ENCODE measurements at regions not wholly inside any gene's neighbourhood (a gene's known extent, or its start where the extent isn't known, plus 50 kb on each side); places are given as distances from the start of the nearest gene placed in this dataset.

DNA sequence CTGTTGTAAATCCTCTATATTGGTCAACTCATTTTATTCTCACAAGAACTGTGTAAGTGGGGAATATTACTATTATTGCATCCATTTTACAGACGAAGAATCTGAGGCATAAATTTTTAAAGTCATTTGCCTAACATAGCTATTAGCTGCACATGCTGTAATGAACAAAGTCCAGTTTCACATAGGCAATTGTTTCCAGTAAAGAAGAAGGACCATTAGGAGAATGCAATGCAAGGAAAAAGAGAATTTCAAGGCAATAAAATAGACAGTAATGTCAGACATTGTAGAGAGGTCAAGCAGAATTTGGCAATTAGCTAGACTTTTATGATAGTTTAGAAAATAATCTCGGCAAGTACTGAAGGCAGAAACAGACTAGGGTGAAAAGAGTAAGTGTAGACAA, 578.7 kb upstream of the NECTIN3 start:
- H3K4me3 ChIP-seq (ENCODE audit: low read depth, low read length), result no peak overlapping the region
- H3K9me3 ChIP-seq (ENCODE audit: severe bottlenecking), result peaks cover 8% of the 10 kb centered on the region
- H3K36me3 ChIP-seq, result no peaks in the 10 kb centered on the region
- no peak for TF ChIP-seq CTCF (IDR thresholded peaks at IDR 0.05; ENCODE audit: low read depth, low read length)
- H3K27ac ChIP-seq, result no peak overlapping the region
- no peaks in the 10 kb centered on the region for H3K27me3 ChIP-seq (ENCODE audit: insufficient read depth, low read depth, severe bottlenecking)
- DNase-seq, result no peak

- Histone ChIP-seq H3K27me3 (ENCODE audit: insufficient read depth, low read depth, severe bottlenecking) (no peaks in the 10 kb centered on the region), H3K36me3 (no peaks in the 10 kb centered on the region), H3K4me3 (ENCODE audit: low read depth, low read length) (no peak overlapping the region), H3K9me3 (ENCODE audit: severe bottlenecking) (peaks cover under 1% of the 10 kb centered on the region), H3K27ac (no peak overlapping the region)
- no peak for DNase-seq
- TF ChIP-seq CTCF (IDR thresholded peaks at IDR 0.05; ENCODE audit: low read depth, low read length), result no peak
Measured at GRCh38 chr3:110493438-110494092, 578.1 kb upstream of the NECTIN3 start.

GRCh38 chr3:110494093-110494490, 577.5 kb upstream of the NECTIN3 start:
- Histone ChIP-seq H3K27me3 (ENCODE audit: insufficient read depth, low read depth, severe bottlenecking) (no peaks in the 10 kb centered on the region), H3K9me3 (ENCODE audit: severe bottlenecking) (no peaks in the 10 kb centered on the region), H3K27ac (no peak overlapping the region), H3K36me3 (no peaks in the 10 kb centered on the region), H3K4me3 (ENCODE audit: low read depth, low read length) (no peak overlapping the region)
- TF ChIP-seq CTCF (IDR thresholded peaks at IDR 0.05; ENCODE audit: low read depth, low read length), result no peak
- no peak for DNase-seq

DNA sequence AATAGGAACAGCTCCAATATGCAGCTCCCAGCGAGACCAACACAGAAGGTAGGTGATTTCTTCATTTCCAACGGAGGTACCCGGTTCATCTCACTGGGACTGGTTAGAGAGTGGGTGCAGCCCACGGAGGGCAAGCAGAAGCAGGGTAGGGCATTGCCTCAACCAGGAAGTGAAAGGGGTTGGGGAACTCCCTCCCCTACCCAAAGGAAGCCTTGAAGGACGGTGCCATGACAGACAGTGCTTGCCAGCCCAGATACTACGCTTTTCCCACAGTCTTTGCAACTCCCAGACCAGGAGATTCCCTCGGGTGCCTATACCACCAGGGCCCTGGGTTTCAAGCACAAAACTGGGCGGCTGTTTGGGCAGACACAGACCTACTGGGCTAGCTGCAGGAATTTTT, 576.9 kb upstream of the NECTIN3 start:
- no peak overlapping the region for H3K27ac ChIP-seq
- no peak for DNase-seq
- TF ChIP-seq CTCF (IDR thresholded peaks at IDR 0.05; ENCODE audit: low read depth, low read length), result no peak
- no peaks in the 10 kb centered on the region for H3K36me3 ChIP-seq
- H3K4me3 ChIP-seq (ENCODE audit: low read depth, low read length), result no peak overlapping the region
- H3K27me3 ChIP-seq (ENCODE audit: insufficient read depth, low read depth, severe bottlenecking), result no peaks in the 10 kb centered on the region
- H3K9me3 ChIP-seq (ENCODE audit: severe bottlenecking), result no peaks in the 10 kb centered on the region

GRCh38 chr3:110495201-110495927, 576.3 kb upstream of the NECTIN3 start:
- no peak for TF ChIP-seq CTCF (IDR thresholded peaks at IDR 0.05; ENCODE audit: low read depth, low read length)
- no peak overlapping the region for H3K4me3 ChIP-seq (ENCODE audit: low read depth, low read length)
- no peaks in the 10 kb centered on the region for H3K9me3 ChIP-seq (ENCODE audit: severe bottlenecking)
- no peak overlapping the region for H3K27ac ChIP-seq
- H3K36me3 ChIP-seq, result no peaks in the 10 kb centered on the region
- H3K27me3 ChIP-seq (ENCODE audit: insufficient read depth, low read depth, severe bottlenecking), result no peaks in the 10 kb centered on the region
- no peak for DNase-seq

Data from WERI-Rb-1 (cell line).